ENCODE measurements at regions not wholly inside any gene's neighbourhood (a gene's known extent, or its start where the extent isn't known, plus 50 kb on each side); places are given as distances from the start of the nearest gene placed in this dataset.

DNA sequence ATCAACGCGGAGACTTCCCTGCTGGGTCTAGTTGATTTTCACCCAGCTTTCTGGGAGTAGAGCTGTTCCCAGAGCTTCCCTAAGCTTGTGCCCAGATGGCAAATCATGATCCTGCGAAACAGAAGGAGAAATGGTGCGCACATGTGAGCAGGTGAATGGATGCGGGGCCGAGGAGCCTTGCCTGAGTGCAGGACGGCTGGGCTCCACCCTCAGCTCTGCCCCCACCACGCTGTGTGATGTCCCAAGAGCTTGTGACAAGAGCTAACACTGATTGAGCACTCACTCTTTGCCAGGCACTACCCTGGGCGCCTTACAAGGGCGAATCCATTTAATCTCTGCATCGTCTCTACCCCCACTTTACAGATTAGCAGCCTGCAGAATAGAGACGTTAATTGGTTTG, 162.7 kb upstream of the RPL38 start:
- H3K79me2 ChIP-seq (ENCODE audit: control insufficient read depth, insufficient read depth, low read length), result no peaks in the 10 kb centered on the region
- H4K20me1 ChIP-seq (ENCODE audit: control insufficient read depth, insufficient read depth, low read length, poor library complexity, severe bottlenecking), result no peaks in the 10 kb centered on the region
- Mint-ChIP-seq H3K4me1 (no peaks in the 10 kb centered on the region), H3K27me3 (no peaks in the 10 kb centered on the region), H3K27ac (no peak overlapping the region), H3K4me3 (no peak overlapping the region), H3K9me3 (ENCODE audit: insufficient read depth) (no peaks in the 10 kb centered on the region)
- CTCF ChIA-PET, result no interaction called here
- no peak overlapping the region for H2AFZ ChIP-seq (ENCODE audit: insufficient read depth, low read depth, low read length, poor library complexity, severe bottlenecking)
- no peaks in the 10 kb centered on the region for H3K36me3 ChIP-seq (replicated peaks in 1 of 2; ENCODE audit: control extremely low read depth in 1 of 2, control insufficient read depth in 1 of 2, extremely low read depth in 1 of 2, insufficient read depth in 2 of 2, low read length in 1 of 2)
- no peaks in the 10 kb centered on the region for H3K9me3 ChIP-seq (ENCODE audit: control extremely low read depth in 1 of 3, control insufficient read depth in 2 of 3, insufficient read depth in 1 of 3, low read length in 2 of 3)
- no peak for DNase-seq
- intact Hi-C loops (cut with micrococcal nuclease), result no loop called here
- no peak overlapping the region for H3K27ac ChIP-seq (ENCODE audit: low read length in 2 of 2)
- H3K9ac ChIP-seq (ENCODE audit: low read length), result no peak overlapping the region
- no peak overlapping the region for H3K4me2 ChIP-seq (replicated peaks; ENCODE audit: low read depth, low read length, poor library complexity, severe bottlenecking)
- ATAC-seq (ENCODE audit: low read depth), result no peak
- H3K4me3 ChIP-seq (ENCODE audit: control extremely low read depth in 1 of 5, extremely low read depth in 1 of 5, insufficient read depth in 1 of 5, low read depth in 2 of 5, low read length in 4 of 5), result no peak overlapping the region
- 89% methylated on average over 10 of the region's 12 CpGs for WGBS (ENCODE audit: insufficient coverage)
- POLR2A ChIA-PET, result no interaction called here
- TF ChIP-seq CTCF (IDR thresholded peaks at IDR 0.05), result no peak
- no peak for TF ChIP-seq EZH2 (IDR thresholded peaks at IDR 0.05; ENCODE audit: borderline replicate concordance, insufficient read depth, low read depth, low read length, poor library complexity, severe bottlenecking)
- H3K4me1 ChIP-seq (ENCODE audit: control insufficient read depth in 2 of 2, insufficient read depth in 2 of 2, low read length in 2 of 2), result no peaks in the 10 kb centered on the region
- H3K27me3 ChIP-seq (replicated peaks in 1 of 4; ENCODE audit: control extremely low read depth in 1 of 4, control insufficient read depth in 3 of 4, insufficient read depth in 4 of 4, low read length in 3 of 4), result no peaks in the 10 kb centered on the region

DNA sequence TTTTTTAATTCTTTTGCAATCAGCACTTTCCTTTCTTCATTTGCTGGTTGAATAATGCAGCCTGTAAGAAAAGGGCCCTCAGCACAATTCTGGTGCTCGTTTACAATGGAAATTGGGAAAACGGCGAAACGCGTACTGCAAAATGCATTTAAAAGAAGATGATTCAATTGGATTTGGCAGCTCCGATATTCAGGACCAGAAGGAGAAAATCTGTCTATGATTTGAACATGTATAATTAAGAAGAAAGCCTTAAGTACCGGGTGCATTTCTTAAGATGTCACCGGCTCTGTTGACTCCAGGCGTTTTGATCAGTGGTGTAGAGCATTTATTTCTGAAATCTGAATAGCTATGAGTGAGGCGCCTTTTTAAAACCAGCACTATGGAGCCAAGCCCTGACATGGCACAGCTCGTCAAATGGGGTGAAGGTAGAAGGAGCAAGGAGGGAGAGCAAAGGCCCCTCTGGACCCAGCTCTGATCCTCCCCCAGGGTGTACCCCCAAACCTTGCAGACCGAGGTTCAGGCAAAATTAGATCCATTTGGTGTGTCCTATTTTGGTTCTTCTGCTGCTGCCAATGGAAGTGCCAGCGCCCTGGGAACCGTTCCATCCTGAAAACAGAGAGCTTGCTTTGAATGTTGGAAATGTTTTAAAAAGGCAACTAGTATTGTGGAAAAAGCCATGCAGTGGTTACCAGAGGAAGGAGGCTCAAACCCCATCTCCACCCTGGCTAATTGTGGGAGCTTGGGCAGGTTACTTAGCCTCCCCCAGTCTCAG, 161.4 kb upstream of the RPL38 start:
- Mint-ChIP-seq H3K27me3 (no peaks in the 10 kb centered on the region), H3K27ac (no peak overlapping the region), H3K9me3 (ENCODE audit: insufficient read depth) (no peaks in the 10 kb centered on the region), H3K4me3 (no peak overlapping the region), H3K4me1 (no peaks in the 10 kb centered on the region)
- DNase-seq (no peak), ATAC-seq (ENCODE audit: low read depth) (no peak)
- H3K4me1 ChIP-seq (ENCODE audit: control insufficient read depth in 2 of 2, insufficient read depth in 2 of 2, low read length in 2 of 2), result no peaks in the 10 kb centered on the region
- CTCF ChIA-PET, result no interaction called here
- no peak overlapping the region for H3K27ac ChIP-seq (ENCODE audit: low read length in 2 of 2)
- TF ChIP-seq CTCF (IDR thresholded peaks at IDR 0.05) (no peak), EZH2 (IDR thresholded peaks at IDR 0.05; ENCODE audit: borderline replicate concordance, insufficient read depth, low read depth, low read length, poor library complexity, severe bottlenecking) (no peak)
- intact Hi-C loops (cut with micrococcal nuclease), result no loop called here
- WGBS (ENCODE audit: insufficient coverage), result 95% methylated on average over 12 of the region's 14 CpGs
- no peak overlapping the region for H3K4me3 ChIP-seq (ENCODE audit: control extremely low read depth in 1 of 5, extremely low read depth in 1 of 5, insufficient read depth in 1 of 5, low read depth in 2 of 5, low read length in 4 of 5)
- H3K9ac ChIP-seq (ENCODE audit: low read length), result no peak overlapping the region
- H3K9me3 ChIP-seq (ENCODE audit: control extremely low read depth in 1 of 3, control insufficient read depth in 2 of 3, insufficient read depth in 1 of 3, low read length in 2 of 3), result no peaks in the 10 kb centered on the region
- no peak overlapping the region for H3K4me2 ChIP-seq (replicated peaks; ENCODE audit: low read depth, low read length, poor library complexity, severe bottlenecking)
- H4K20me1 ChIP-seq (ENCODE audit: control insufficient read depth, insufficient read depth, low read length, poor library complexity, severe bottlenecking), result no peaks in the 10 kb centered on the region
- H3K27me3 ChIP-seq (replicated peaks in 1 of 4; ENCODE audit: control extremely low read depth in 1 of 4, control insufficient read depth in 3 of 4, insufficient read depth in 4 of 4, low read length in 3 of 4), result no peaks in the 10 kb centered on the region
- no peaks in the 10 kb centered on the region for H3K79me2 ChIP-seq (ENCODE audit: control insufficient read depth, insufficient read depth, low read length)
- no peaks in the 10 kb centered on the region for H3K36me3 ChIP-seq (replicated peaks in 1 of 2; ENCODE audit: control extremely low read depth in 1 of 2, control insufficient read depth in 1 of 2, extremely low read depth in 1 of 2, insufficient read depth in 2 of 2, low read length in 1 of 2)
- POLR2A ChIA-PET, result no interaction called here
- H2AFZ ChIP-seq (ENCODE audit: insufficient read depth, low read depth, low read length, poor library complexity, severe bottlenecking), result no peak overlapping the region

Measured in B cell (primary cell).